ENCODE measurements at regions not wholly inside any gene's neighbourhood (a gene's known extent, or its start where the extent isn't known, plus 50 kb on each side); places are given as distances from the start of the nearest gene placed in this dataset.

DNA sequence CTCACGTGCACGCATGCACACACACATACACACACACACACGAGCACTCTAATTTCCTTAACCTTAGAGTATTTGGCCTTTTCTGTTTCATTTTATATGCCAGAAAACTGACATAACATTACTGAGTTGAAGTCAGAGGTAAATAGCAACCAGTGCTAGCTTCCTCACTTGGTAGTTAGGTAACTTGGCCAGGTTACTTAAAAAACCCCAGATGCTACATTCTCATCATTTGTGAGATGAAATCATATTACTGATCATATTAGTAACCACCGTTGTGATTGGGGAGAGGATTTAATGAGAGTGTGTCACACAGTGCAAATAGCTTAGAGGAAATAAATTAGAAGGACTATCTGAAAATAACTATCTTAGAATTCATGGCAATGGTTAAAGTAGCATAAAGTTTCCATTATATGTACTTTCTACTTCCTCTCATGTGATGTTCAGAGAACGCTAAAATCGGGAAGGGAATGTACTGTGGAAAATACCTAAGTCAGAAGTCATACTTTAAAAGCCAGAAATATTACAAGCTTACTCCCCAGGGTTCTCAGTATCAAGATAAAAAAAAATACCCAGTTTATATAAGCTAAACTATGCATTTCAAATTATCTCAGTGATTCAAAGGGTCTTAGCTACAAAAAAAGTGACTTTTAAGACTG, 120.5 kb downstream of the TUSC1 start:
- TF ChIP-seq, protein P1, sequence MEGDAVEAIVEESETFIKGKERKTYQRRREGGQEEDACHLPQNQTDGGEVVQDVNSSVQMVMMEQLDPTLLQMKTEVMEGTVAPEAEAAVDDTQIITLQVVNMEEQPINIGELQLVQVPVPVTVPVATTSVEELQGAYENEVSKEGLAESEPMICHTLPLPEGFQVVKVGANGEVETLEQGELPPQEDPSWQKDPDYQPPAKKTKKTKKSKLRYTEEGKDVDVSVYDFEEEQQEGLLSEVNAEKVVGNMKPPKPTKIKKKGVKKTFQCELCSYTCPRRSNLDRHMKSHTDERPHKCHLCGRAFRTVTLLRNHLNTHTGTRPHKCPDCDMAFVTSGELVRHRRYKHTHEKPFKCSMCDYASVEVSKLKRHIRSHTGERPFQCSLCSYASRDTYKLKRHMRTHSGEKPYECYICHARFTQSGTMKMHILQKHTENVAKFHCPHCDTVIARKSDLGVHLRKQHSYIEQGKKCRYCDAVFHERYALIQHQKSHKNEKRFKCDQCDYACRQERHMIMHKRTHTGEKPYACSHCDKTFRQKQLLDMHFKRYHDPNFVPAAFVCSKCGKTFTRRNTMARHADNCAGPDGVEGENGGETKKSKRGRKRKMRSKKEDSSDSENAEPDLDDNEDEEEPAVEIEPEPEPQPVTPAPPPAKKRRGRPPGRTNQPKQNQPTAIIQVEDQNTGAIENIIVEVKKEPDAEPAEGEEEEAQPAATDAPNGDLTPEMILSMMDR (IDR thresholded peaks at IDR 0.05): no peak
- ChIA-PET CTCF (no interaction called here), POLR2A (no interaction called here)
- no peak overlapping the region for H3K4me3 ChIP-seq (ENCODE audit: low read length)
- ATAC-seq (ENCODE audit: poor library complexity): no peak
- no peak overlapping the region for H3K27ac ChIP-seq (ENCODE audit: low read depth in 1 of 2, low read length in 2 of 2)
- H3K27ac Mint-ChIP-seq: no peak overlapping the region
- no peak overlapping the region for H3K4me3 Mint-ChIP-seq
- DNase-seq: no peak
- H3K9me3 ChIP-seq (ENCODE audit: control insufficient read depth in 1 of 2, insufficient read depth in 1 of 2, low read length in 2 of 2): peaks cover 0 to 6% of the 10 kb centered on the region in 2 experiments
- peaks cover 10% of the 10 kb centered on the region for H3K9me3 Mint-ChIP-seq
- H3K4me1 ChIP-seq (ENCODE audit: insufficient read depth, low read length): no peaks in the 10 kb centered on the region
- no peaks in the 10 kb centered on the region for H3K36me3 Mint-ChIP-seq (ENCODE audit: low read depth)
- H3K4me1 Mint-ChIP-seq (ENCODE audit: low read depth): no peaks in the 10 kb centered on the region
- intact Hi-C loops (cut with DNase I, micrococcal nuclease): no loop called here
- H3K36me3 ChIP-seq (ENCODE audit: insufficient read depth, low read length): no peaks in the 10 kb centered on the region
- H3K27me3 ChIP-seq (ENCODE audit: control insufficient read depth in 1 of 2, insufficient read depth in 2 of 2, low read length in 2 of 2): no peaks in the 10 kb centered on the region
- no peaks in the 10 kb centered on the region for H3K27me3 Mint-ChIP-seq

DNA sequence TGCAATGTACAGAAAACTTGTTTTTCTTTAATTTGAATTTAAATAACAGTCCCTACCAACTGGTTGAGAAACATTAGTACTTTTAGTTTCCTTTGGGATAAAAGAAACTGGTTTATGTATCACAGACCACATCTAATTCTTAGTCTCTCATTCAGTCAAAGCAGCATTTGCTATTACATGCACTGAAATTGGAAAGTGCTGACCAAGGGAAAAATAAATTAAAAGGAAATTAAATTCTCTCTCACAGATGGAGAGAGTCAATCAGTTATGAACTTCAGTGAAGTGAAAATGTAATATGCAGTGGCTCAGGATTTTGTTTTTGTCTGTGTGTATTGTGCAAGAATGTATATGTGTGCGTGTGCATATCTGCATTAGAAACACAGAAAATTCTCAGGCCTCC, 121.7 kb downstream of the TUSC1 start:
- DNase-seq (no peak), ATAC-seq (ENCODE audit: poor library complexity) (no peak)
- H3K4me1 ChIP-seq (ENCODE audit: insufficient read depth, low read length): no peaks in the 10 kb centered on the region
- no peaks in the 10 kb centered on the region for H3K27me3 Mint-ChIP-seq
- H3K9me3 ChIP-seq (ENCODE audit: control insufficient read depth in 1 of 2, insufficient read depth in 1 of 2, low read length in 2 of 2): peaks cover 0 to 2% of the 10 kb centered on the region in 2 experiments
- peaks cover 7% of the 10 kb centered on the region for H3K9me3 Mint-ChIP-seq
- H3K4me3 Mint-ChIP-seq: no peak overlapping the region
- no peak overlapping the region for H3K4me3 ChIP-seq (ENCODE audit: low read length)
- H3K27ac ChIP-seq (ENCODE audit: low read depth in 1 of 2, low read length in 2 of 2): no peak overlapping the region
- H3K27ac Mint-ChIP-seq: no peak overlapping the region
- H3K36me3 ChIP-seq (ENCODE audit: insufficient read depth, low read length): no peaks in the 10 kb centered on the region
- TF ChIP-seq, protein P1 (IDR thresholded peaks at IDR 0.05): no peak
- no peaks in the 10 kb centered on the region for H3K36me3 Mint-ChIP-seq (ENCODE audit: low read depth)
- no peaks in the 10 kb centered on the region for H3K27me3 ChIP-seq (ENCODE audit: control insufficient read depth in 1 of 2, insufficient read depth in 2 of 2, low read length in 2 of 2)
- intact Hi-C loops (cut with DNase I, micrococcal nuclease): no loop called here
- ChIA-PET POLR2A (no interaction called here), CTCF (no interaction called here)
- H3K4me1 Mint-ChIP-seq (ENCODE audit: low read depth): no peaks in the 10 kb centered on the region

DNA sequence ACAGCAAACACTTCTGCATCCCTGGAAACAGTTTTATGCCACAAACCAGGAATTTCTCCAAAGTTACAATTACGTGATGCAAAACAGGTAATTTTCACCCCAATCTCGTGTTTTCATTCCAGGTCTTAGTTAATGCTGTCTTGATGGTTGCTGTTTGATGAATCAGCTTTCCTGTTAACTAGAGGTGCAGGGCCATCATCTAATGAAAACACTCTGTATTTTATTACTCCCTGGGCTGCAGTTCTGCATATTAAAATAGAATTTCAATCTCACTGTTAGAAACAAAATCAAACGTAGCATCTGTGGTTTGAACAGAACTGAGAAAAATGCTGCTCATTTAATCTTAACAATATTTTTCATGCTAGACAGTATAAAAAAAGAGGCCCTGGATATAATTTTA, 129.4 kb downstream of the TUSC1 start:
- POLR2A ChIA-PET: no interaction called here
- Histone ChIP-seq H3K9me3 (ENCODE audit: control insufficient read depth in 1 of 2, insufficient read depth in 1 of 2, low read length in 2 of 2) (peaks cover 3 to 5% of the 10 kb centered on the region in 2 experiments), H3K4me3 (ENCODE audit: low read length) (no peak overlapping the region), H3K27me3 (ENCODE audit: control insufficient read depth in 1 of 2, insufficient read depth in 2 of 2, low read length in 2 of 2) (no peaks in the 10 kb centered on the region), H3K36me3 (ENCODE audit: insufficient read depth, low read length) (no peaks in the 10 kb centered on the region), H3K27ac (ENCODE audit: low read depth in 1 of 2, low read length in 2 of 2) (no peak overlapping the region), H3K4me1 (ENCODE audit: insufficient read depth, low read length) (no peaks in the 10 kb centered on the region)
- CTCF ChIA-PET: no interaction called here
- Mint-ChIP-seq H3K4me3 (no peak overlapping the region), H3K27me3 (no peaks in the 10 kb centered on the region), H3K9me3 (peaks cover 10% of the 10 kb centered on the region), H3K36me3 (ENCODE audit: low read depth) (no peaks in the 10 kb centered on the region), H3K4me1 (ENCODE audit: low read depth) (no peaks in the 10 kb centered on the region), H3K27ac (no peak overlapping the region)
- DNase-seq (no peak), ATAC-seq (ENCODE audit: poor library complexity) (no peak)
- intact Hi-C loops (cut with DNase I, micrococcal nuclease): no loop called here
- TF ChIP-seq, protein P1 (IDR thresholded peaks at IDR 0.05): no peak

Data from CD4-positive, alpha-beta T cell (primary cell).